Stimulated activated CD4-positive, alpha-beta T cell treated with anti-CD3 and anti-CD28 coated beads, Interleukin-2, amount 100 ng/mL, for 4 hours (primary cell): ENCODE measurements at regions not wholly inside any gene's neighbourhood (a gene's known extent, or its start where the extent isn't known, plus 50 kb on each side); places are given as distances from the start of the nearest gene placed in this dataset.
"Not testable (repeated sequence)": the region's sequence is repeated elsewhere in the genome, so short reads cannot be mapped to it uniquely, and the experiment has no call there.

Source experiments
- DNase-seq: peaks from one replicate; pipeline ENCODE4 v3.0.0-alpha.2; 2020; ENCODE audit warnings: low read depth

GRCh38 chr5:34096033-34096432, 53.0 kb upstream of the C1QTNF3 start:
- not testable (repeated sequence) for DNase-seq

- DNase-seq: not testable (repeated sequence)
Observed at GRCh38 chr5:34099891-34100290, 56.9 kb upstream of the C1QTNF3 start.

GRCh38 chr5:34101567-34101966, 58.6 kb upstream of the C1QTNF3 start:
- not testable (repeated sequence) for DNase-seq

- not testable (repeated sequence) for DNase-seq
Observed at GRCh38 chr5:34108897-34109296, 65.9 kb upstream of the C1QTNF3 start.

- DNase-seq: not testable (repeated sequence)
Observed at GRCh38 chr5:34124280-34124679, 81.3 kb upstream of the C1QTNF3 start.

- DNase-seq: not testable (repeated sequence)
Observed at GRCh38 chr5:34125354-34125753, 82.3 kb upstream of the C1QTNF3 start.

- not testable (repeated sequence) for DNase-seq
Observed at GRCh38 chr5:34126741-34127140, 83.7 kb upstream of the C1QTNF3 start.

- DNase-seq: not testable (repeated sequence)
Observed at GRCh38 chr5:34127818-34128217, 84.8 kb upstream of the C1QTNF3 start.

- DNase-seq: not testable (repeated sequence)
Observed at GRCh38 chr5:34128890-34129289, 85.9 kb upstream of the C1QTNF3 start.

GRCh38 chr5:34154988-34155387, 112.0 kb upstream of the C1QTNF3 start:
- not testable (repeated sequence) for DNase-seq

GRCh38 chr5:34156703-34157414, 113.8 kb upstream of the C1QTNF3 start:
- not testable (repeated sequence) for DNase-seq

- DNase-seq: not testable (repeated sequence)
Observed at GRCh38 chr5:34160904-34161303, 117.9 kb upstream of the C1QTNF3 start.

GRCh38 chr5:34171398-34171797, 128.4 kb upstream of the C1QTNF3 start:
- DNase-seq: not testable (repeated sequence)

GRCh38 chr5:34179453-34180190, 136.6 kb upstream of the C1QTNF3 start:
- not testable (repeated sequence) for DNase-seq

- DNase-seq: not testable (repeated sequence)
Observed at GRCh38 chr5:34180225-34180624, 137.2 kb upstream of the C1QTNF3 start.

- not testable (repeated sequence) for DNase-seq
Observed at GRCh38 chr5:34180940-34181614, 138.1 kb upstream of the C1QTNF3 start.

- DNase-seq: not testable (repeated sequence)
Observed at GRCh38 chr5:34185005-34185404, 142.0 kb upstream of the C1QTNF3 start.

GRCh38 chr5:34185572-34185971, 142.6 kb upstream of the C1QTNF3 start:
- DNase-seq: not testable (repeated sequence)

- DNase-seq: not testable (repeated sequence)
Observed at GRCh38 chr5:34186108-34186507, 143.1 kb upstream of the C1QTNF3 start.

- not testable (repeated sequence) for DNase-seq
Observed at GRCh38 chr5:34186865-34187264, 143.9 kb upstream of the C1QTNF3 start.

GRCh38 chr5:34187441-34187840, 144.4 kb upstream of the C1QTNF3 start:
- DNase-seq: not testable (repeated sequence)

GRCh38 chr5:34188001-34188822, 145.2 kb upstream of the C1QTNF3 start:
- DNase-seq: not testable (repeated sequence)
